Caki2 (cell line): ENCODE measurements at regions not wholly inside any gene's neighbourhood (a gene's known extent, or its start where the extent isn't known, plus 50 kb on each side); places are given as distances from the start of the nearest gene placed in this dataset.
"Not testable (repeated sequence)": the region's sequence is repeated elsewhere in the genome, so short reads cannot be mapped to it uniquely, and the experiment has no call there.

Experiments used
- DNase-seq: peaks from one replicate; pipeline ENCODE4 v3.0.0-alpha.2; 2015; ENCODE audit warnings: low read depth
- in situ Hi-C: cut with HindIII; loops from 2 replicates; pipeline ENCODE4 v1.10.0; 2016; ENCODE audit warnings: low sequenced_read_pairs, low pct_unique_long_range_greater_than_20kb, mixed read lengths

DNA sequence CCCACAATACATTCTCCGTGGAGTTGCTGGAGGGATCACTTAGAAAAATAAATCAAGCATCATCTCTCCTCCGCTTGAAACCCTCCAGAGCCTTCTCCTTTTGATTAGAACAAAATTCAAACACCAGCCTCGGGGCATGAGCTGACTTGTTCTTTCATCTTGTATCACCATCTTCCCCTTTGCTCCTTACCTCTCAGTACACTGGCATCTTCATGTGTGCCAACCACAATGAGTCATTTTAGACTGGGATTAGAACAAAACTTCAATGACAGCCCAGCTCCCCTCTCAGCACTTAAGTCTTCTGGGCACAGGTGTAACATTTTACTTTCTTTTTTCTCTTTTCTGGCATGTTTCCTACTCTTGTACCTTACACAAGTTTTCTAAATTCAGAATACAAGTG, 1159.2 kb upstream of the TMEM132C start:
- in situ Hi-C loops, result no loop called here
- no peak for DNase-seq

DNA sequence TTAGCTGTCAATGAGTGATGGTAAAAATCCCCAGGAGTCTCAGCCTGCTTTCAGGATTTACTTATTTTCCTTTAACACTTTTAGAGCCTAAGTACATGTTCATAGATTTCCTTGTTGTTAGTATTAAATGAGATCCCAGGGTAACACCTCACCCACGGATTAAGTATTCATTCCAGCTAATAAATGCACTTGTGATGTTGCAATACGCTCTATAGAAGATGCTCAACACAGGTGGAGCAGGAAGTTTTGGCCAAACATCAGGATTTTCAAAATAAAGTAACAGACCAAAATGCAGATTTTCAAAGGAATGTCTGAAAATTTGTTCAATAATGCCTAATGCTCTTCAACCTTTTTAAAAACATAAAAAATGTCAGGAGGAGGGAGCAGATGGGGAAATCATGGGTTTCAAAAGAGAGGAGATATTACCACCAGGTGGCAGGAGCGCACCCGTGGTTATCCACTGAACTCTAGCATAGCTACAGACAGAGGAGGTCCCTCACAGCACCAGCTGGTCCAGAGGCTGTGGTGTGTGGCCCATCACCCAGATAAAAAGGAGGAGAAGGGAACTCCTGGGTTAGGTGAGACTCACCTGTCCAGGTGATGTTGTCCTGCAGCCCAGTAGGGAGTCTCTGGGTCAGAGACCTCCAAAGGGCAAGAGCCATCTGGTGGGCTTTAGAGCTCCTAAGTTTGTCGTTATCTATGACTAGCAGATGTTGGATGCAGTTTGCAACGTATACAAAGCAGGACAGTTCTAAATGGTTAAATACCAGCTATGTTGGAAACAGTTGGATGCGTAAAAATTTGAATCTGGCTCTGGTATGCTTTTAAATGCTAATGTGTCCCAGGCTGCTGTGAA, 1158.4 kb upstream of the TMEM132C start:
- in situ Hi-C loops, result no loop called here

DNA sequence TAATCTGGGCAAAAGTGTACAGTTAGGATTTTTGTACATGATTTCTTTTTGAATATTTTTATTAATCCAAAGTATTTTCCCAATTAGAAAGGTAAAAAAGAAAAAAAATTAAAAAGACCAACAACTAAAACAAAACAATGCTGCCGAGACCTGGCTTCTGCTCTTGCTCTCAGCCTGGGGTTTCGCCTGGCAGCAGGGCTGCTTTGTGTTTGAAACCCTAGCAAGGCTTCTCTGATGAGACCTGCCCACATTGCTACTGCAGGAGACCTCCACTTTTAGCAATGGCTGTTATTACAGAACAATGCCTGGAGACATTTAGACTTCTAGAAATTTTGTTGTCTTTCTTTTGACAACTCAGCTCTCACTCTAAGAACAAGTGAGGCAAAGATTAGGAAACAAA, 1153.0 kb upstream of the TMEM132C start:
- DNase-seq, result no peak
- in situ Hi-C loops, result no loop called here

More for the DNA sequence above, 1158.4 kb upstream of the TMEM132C start:
- DNase-seq, result peak; percentile 64

DNA sequence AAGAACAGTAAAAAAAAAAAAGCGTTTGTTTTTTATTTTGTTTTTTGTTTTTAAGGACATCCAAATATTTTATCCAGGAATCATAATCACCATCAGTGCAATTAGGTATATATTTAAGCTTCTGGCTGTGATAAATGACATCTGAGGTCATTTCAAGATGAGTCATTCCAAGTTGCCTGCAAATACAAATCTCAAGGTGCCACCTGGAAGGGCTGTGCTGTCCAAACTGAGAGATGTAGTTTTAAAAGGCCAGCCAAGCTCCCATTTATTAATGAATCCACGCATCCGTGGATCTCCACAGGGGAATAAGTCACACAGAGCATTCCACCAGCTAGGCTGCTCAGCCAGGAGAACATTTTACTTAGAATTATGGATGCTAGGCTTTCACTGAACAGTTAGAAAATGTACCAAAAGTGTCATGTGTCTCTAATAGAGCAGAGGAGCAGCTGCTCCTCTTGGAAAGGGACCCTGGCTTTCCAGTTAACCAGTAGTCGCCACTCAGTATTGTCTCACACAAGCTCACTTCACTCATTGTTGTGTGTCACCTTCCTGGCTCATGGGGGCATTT, 1151.4 kb upstream of the TMEM132C start:
- in situ Hi-C loops, result no loop called here
- no peak for DNase-seq

DNA sequence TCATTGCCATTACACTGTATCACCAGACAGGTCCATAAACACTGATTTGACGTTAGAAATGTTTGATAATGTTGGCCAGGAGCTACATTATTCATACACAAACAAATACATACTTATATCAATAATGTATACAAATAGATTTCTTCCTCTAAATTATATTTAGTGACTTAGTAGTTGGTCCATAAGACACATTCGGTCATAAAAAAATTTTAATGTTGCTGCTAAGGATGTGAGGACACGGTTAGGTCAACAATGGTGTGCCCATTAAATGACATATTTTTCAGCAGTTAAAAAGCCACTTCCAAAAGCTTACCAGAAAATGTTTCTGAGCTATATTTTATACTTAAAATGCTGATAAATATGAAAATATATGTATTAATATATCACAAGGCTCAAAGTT, 1148.7 kb upstream of the TMEM132C start:
- in situ Hi-C loops, result no loop called here
- no peak for DNase-seq

DNA sequence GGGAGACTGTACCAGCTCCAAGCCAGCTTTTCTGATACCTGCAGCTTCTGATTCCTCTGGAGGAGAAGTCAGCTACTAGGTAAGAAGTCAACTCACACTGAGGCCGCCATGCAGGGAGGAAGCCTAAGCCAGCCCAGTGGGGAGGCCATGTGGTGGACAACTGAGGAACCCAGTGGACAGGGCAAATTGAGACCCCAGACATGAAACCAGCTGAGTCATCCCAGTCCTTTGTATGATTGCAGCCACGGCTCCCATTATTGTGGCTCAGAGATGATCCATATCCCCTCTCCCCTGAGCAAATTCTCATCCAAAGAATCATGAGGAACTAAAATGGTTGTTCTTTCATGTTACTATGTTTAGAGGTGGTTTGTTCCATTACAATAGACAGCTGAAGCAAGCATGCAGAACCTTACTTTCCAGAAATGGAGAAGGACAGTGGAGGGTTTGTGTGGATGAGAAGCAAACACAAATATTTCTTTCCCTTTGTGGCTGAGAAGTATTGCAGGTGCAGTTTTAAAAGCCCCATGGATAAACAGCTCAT, 1147.3 kb upstream of the TMEM132C start:
- in situ Hi-C loops, result no loop called here
- DNase-seq, result no peak

DNA sequence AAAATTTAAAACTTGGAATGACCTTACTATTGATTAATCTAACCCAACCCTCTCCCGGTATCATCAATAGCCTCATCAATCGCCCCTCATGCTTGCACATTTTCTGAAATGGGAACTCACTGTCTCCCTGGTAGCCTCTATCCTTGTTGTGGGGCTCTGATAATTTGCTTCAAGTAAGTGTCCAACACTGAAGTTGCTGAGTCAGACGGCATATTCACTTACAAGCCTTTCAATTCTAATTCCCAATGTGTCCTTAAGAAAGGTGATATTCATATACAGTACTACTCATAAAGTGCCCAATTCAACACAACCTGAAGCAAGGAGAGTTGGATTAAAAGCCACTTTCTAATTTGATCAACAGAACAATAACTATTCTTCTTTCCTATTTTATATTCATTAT, 1146.1 kb upstream of the TMEM132C start:
- in situ Hi-C loops, result no loop called here
- DNase-seq, result no peak

DNA sequence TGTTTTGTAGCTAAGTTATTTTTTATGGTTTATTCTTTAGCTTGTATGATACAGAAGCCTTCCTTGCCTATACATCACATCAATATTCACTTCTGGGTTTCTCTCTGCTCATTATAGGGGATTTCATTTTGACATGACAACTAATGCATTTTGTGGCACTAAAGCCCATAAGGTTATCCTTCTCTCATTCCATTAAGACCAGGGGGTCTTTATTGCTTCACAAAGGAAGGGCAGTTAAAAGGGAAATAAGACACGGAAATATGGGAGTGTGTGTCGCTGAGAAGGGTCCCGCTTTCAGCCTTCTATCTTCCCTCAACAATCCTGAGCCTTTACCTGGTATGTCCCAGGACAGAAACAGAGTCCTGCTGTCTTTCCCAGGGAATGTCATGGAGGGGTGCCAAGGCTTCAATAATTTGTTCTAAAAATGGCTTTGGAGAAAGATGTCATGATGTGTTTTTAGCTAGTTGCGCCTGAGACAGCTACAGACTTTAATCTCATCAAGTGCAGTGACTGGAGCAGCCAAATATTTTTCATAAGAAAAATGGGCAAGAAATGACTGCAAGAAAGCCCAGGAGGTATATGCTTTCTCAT, 1145.4 kb upstream of the TMEM132C start:
- in situ Hi-C loops, result no loop called here
- no peak for DNase-seq

DNA sequence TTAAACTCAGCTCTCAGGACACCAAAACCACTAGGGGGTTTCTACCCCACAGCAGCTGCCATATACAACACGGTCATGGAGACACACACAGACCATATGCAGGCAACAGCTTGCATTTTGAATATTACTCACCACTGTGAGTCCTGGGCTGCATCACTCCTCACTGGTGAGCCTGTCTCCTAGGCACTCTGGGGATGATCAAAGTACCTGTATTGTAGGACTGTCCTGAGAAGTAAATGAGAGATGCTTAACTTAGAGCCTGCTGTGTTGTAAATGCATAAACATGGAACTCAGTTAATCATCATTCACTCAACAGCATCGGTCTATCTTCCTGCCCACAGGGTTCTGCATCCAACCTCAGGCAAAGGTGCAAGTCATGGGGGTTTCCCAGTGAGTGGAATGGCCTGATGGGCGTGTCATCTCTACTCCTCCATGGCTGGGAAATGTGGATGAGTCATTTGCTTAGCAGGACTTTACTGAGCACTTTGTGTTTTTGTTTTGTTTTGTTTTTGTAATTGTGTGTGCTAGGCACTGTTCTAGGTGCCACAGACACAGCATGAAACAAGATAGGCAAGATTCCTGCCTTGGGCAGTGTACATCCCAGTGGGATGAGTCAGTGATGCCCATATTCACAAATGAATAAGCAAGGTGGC, 1141.2 kb upstream of the TMEM132C start:
- in situ Hi-C loops, result no loop called here
- DNase-seq, result peak; percentile 100

DNA sequence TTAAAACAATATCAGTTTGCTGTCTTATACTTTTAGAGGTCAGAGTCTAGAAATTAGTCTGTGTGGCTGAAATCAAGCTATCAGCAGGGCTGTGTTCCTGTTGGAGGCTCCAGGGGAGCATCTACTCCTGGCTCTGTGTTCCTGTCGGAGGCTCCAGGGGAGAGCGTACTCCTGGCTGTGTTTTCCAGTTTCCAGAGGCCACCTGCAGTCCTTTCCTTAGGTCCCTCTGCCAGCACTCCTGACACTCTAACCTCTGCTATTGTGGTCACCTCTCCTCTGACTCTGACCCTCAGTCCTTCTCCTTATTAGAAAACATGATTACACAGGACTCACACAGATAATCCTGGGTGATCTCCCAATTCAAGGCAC, 1140.7 kb upstream of the TMEM132C start:
- DNase-seq, result no peak
- in situ Hi-C loops, result no loop called here

DNA sequence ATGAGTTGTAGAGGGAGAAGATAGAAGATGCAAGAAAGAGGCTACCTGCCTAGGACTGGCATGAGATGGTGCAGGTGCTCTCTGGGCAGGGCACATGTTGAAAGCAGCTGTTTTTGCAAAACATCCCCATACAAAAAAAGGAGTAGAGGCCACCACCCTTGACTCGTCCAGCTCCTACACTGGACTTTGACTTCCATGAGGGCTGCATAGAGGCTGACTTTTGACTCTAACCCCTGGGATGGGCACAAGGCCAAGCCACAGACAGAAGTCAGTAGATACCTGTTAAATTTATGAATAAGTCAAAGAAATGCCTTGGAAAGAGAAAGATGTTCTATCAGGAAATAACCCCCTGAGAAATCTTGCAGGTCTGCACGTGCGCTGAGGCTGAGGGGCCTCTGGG, 1139.1 kb upstream of the TMEM132C start:
- in situ Hi-C loops, result no loop called here
- DNase-seq, result no peak

DNA sequence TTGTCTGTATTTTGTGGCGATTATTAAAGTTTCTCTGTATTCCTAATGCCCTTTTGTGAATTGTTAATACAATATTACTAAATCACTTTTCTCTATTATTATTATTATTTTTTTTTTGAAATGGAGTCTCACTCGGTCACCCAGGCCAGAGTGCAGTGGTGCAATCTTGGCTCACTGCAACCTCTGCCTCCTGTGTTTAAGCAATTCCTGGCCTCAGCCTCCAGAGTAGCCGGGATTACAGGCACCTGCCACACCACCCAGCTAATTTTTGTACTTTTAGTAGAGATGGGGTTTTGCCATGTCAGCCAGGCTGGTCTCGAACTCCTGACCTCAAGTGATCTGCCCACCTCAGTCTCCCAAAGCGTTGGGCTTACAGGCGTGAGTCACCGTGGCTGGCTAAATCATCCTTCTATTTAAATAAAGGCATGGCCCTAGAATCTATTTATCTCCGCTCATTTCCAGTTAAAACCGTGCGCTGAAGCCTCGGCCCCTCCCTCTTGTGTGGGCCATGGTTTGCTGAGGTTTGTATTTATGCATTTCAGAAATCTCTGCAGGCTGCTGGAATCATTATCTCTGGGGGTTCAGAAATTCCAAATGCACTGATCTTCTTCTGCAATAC, 1136.4 kb upstream of the TMEM132C start:
- no peak for DNase-seq
- in situ Hi-C loops, result no loop called here

DNA sequence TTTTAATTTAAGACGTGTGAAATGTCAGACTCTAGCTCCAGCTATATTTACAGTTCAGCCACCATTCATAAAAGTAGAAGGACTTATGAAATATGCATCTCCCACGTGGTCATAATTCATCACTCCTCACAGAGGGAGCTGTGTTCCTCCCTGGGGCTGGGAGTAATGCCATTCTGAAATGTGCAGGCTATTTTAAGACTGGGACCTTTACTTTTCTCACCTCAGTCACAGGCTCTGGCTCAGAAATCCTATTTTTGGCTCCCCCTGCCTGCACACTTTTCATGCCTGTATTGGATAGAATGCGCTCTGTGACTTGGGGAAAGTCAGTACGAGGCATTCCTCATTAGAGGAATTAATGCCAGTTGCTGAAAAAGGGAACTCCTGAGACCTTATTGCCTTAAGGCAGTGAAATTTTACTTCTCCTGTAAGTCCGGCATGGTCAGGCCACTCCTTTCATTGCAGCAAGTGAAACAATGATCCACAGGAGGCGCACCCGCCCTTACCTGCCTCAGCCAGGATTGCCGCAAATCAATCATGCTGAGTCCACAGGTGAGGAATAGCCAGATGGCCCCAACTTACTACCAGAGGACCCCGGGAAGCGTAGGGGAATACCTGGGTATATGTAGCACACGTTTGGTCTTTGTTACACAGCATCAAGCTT, 1133.2 kb upstream of the TMEM132C start:
- DNase-seq, result no peak
- in situ Hi-C loops, result no loop called here

DNA sequence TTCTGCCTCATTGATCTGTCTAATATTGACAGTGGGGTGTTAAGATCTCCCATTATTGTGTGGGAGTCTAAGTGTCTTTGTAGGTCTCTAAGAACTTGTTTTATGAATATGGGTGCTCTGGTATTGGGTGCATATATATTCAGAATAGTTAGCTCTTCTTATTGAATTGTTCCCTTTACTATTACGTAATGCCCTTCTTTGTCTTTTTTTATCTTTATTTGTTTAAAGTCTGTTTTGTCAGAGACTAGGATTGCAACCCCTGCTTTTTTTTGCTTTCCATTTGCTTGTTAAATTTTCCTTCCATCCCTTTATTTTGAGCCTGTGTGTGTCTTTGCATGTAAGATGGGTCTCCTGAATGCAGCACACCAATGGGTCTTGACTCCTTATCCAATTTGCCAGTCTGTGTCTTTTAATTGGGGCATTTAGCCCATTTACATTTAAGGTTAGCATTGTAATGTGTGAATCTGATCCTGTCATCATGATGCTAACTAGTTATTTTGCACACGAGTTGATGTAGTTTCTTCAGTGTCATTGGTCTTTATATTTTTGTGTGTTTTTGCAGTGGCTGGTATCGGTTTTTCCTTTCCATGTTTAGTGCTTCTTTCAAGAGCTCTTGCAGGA, 1126.0 kb upstream of the TMEM132C start:
- in situ Hi-C loops, DNase-seq: not testable (repeated sequence)

DNA sequence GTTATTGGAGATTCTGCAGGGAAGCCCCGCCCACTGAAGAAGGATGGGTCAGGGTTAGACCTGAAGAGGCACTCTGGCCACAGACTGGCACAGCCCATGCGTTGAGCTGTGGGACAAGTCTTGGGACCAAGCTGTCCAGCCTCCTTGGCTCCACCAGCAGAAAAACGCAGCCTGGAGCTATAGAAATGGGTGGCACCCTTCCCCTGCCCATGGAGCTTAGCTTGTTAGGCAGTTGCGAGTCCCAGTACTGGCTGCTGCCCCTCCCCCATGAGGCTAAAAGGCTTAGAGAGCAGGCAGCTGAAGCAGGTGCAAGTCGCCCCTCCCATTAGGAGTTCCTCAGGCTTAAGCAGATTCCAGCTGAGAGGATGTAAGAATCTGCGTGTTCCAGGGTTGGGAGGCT, 1124.0 kb upstream of the TMEM132C start:
- DNase-seq, result no peak
- in situ Hi-C loops, result no loop called here

DNA sequence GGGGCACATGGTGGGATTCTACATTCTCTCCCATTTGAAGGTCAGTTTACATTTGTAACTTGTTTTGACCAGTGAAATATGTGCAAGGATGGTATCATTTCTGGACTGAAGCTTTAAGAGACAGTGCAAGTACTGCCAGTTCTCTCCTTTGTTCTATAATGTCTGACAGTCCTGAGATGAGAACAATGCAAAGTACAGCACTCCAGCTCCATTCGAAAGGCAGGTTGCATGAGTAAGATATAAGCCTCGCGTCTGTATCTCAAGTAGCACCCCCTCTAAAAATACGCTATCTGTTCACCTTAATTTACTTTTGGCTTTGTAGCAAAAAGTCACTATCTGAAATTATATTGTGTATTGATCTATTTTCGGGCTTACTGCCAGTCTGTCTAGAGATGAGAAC, 1122.2 kb upstream of the TMEM132C start:
- no peak for DNase-seq
- in situ Hi-C loops, result no loop called here

DNA sequence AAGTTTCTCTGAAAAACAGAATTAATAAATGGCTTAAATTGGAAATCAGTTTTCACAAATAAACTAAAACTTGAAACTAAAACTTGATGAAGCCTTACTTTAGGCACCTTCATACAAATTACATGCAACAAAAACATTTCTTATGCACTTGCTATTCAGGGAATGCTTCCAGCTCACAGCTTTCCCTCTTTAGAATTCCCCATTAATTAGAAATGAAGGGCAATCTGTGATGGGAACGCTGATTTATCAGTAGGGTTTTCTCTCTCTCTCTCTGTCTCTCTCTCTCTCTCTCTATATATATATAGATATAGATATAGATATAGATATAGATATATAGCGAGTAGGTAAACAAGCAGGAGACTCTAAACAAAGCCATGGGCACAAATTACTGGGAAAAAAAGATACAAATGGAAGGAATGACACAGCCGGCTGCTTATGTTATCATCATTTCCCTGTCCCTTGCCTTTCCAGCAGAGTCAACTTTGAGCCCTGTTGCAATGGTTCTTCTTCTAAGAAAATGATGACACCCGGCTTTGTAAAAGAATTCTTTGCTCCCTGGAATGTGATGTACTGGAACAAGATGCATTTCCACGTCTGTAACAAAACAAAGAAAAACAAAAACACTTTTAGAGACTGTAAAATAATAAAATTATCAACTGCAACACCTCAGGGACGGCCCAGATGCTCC, 1121.6 kb upstream of the TMEM132C start:
- no peak for DNase-seq
- in situ Hi-C loops, result no loop called here
